Lower leg skin (tissue), 3 donors: ENCODE measurements at regions not wholly inside any gene's neighbourhood (a gene's known extent, or its start where the extent isn't known, plus 50 kb on each side); places are given as distances from the start of the nearest gene placed in this dataset.

ENCODE experiments used
- CTCF ChIP-seq, 3 donors: fragments of 450-650 bp; IDR thresholded peaks; one replicate each; pipeline ENCODE4 v1.5.1; 2016; ENCODE audit warnings: antibody characterized with exemption in 3 of 3, mild to moderate bottlenecking in 3 of 3, moderate library complexity in 2 of 3
- POLR2A ChIP-seq, 2 donors: fragments of 450-650 bp; IDR thresholded peaks; one replicate each; pipeline ENCODE4 v1.6.1; 2016 to 2017; ENCODE audit warnings: antibody characterized with exemption in 2 of 2, mild to moderate bottlenecking in 1 of 2, moderate library complexity in 1 of 2

- TF ChIP-seq CTCF (IDR thresholded peaks at IDR 0.05) (no peak), POLR2A (IDR thresholded peaks at IDR 0.05) (no peak)
Measured at GRCh38 chr13:65343898-65344663, 1886.1 kb downstream of the PCDH9 start.
